ENCODE measurements at regions not wholly inside any gene's neighbourhood (a gene's known extent, or its start where the extent isn't known, plus 50 kb on each side); places are given as distances from the start of the nearest gene placed in this dataset.
"Not testable (repeated sequence)": the region's sequence is repeated elsewhere in the genome, so short reads cannot be mapped to it uniquely, and the experiment has no call there.

GRCh38 chr14:22383515-22384166 lies 205.4 kb downstream of the DAD1 start:
- DNase-seq, result no peak

GRCh38 chr14:22382955-22383354 lies 206.1 kb downstream of the DAD1 start:
- DNase-seq, result no peak

DNA sequence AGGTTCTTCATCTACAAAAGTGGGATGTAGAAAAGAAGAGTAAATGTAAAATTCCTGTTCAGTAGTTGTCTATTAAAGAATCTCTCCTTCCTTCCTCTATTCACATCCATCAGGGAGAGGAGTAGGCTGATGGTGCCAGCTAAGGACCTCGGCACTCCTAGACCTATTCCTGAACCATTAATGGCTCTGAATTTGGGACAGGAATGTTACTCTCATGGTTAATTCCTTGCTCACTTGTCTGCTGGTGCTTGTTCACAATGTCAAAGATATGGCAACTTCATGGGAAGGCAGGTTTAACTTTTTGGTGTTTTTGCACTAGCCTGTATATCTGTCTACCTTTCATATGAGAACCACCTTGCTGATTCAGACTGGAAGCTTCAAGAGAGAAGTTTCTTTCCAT lies 206.6 kb downstream of the DAD1 start:
- DNase-seq, result no peak

GRCh38 chr14:22381766-22382165 lies 207.3 kb downstream of the DAD1 start:
- no peak for DNase-seq

GRCh38 chr14:22381408-22381760 lies 207.6 kb downstream of the DAD1 start:
- no peak for DNase-seq

DNA sequence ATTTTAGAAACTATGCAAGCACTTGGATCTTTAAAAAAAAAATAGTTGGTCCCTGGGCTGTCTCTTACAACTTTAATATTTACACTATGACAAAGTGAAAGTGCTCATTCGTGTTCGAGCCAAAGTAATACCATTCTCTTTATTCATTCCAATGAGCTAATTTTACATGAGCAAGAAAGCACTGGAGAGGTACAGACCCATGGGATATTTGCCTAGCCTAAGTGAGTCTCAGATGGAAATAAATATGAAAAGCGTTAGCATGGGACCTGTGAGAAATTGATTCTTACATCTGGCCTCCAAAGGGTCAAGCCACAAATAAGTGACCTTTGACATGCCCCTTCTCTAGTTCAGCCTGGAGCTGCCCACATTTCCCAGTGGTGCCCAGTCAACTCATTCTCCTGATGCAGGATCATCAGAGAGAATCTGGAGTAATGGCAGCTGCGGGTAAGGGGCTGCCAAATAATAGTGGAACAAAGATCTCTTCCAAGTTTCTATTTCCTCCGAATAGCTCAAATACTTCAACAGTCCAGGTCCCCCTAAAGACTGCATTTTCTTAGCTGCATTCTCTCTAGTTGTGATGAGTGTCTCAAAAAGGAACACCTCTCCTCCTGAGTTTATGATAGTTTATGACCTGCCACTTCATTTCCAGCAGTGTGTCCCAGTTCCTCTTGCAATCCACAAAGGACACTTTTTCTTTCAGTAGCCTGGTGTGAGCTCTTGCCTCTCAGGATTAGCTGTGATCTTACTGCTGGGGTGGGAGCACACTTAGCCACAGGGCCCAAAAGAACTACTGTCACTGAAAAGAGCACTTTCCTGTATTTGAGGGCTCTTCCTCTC lies 208.2 kb downstream of the DAD1 start:
- no peak for DNase-seq

- DNase-seq, result no peak
These were observed 209.3 kb downstream of the DAD1 start for GRCh38 chr14:22379727-22380126.

- DNase-seq, result no peak
These were observed 210.8 kb downstream of the DAD1 start for GRCh38 chr14:22378181-22378580.

- DNase-seq, result no peak
These were observed 213.6 kb downstream of the DAD1 start for GRCh38 chr14:22375321-22375930.

DNA sequence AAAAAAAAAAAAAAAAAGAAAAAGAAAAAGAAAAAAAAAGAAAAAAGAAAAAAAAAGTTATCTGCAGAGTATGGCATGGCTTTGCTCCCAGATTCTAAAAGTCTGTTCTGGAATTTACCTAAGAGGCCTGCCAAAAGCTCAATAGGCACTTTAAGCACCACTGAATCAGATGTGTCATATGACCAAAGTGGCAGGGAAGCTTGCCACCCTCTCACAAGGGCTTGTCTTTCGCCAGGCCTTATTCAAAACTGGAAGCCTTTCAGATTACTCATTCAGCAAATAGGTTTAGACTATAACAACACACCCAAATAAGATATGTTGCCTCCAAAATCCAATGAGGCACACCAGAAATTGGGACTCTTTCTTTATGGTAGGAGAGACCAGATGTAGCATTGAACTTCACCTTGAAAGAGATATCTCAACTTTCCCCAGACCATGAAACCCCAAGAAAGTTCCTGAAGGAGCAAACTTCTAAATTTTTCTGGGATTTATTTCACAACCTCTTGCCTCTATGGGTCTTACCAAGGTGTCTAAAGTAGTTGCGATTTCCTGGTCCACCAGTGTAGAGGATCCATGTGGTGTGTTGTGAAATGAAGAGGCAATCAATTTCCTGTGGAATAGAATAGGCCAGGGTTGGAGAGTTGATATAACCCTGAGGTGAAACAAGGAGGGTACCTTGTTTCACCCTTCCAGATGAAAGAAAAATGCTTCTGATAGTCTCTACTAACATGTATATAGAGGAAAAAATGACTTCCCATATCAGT lies 218.8 kb downstream of the DAD1 start:
- DNase-seq, result no peak

DNA sequence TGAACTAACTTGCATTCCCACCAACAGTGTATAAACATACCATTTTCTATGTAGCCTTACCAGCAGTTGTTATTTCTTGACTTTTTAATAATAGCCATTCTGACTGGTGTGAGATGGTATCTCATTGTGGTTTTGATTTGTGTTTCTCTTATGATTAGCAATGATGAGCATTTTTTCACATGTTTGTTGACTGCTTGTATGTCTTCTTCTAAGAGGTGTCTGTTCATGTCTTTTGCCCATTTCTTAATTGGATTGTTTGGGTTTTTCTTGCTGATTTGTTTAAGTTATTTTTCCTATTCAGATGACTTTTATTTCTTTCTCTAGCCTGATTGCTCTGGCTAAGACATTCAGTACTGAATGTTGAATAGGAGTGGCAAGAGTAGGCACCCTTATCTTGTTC lies 230.3 kb downstream of the DAD1 start:
- no peak for DNase-seq

GRCh38 chr14:22349281-22349680 lies 239.7 kb downstream of the DAD1 start:
- DNase-seq, result not testable (repeated sequence)

DNA sequence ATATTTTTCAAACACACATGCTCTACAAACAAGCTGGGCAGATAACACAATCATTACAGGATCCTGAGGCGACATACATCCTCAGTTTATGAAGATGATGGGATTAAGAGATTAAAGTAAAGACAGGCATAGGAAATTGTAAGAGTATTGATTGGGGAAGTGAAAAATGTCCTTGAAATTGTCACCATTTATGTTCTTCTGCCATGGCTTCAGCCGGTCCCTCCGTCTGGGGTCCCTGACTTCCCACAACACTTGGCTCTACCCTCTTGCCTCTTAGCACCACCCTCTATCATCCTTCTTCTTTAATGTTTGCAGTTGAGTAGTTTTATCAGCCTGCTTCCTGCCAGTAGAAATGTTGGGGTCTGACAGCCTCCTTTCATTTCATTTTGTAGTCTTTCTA lies 244.4 kb downstream of the DAD1 start:
- DNase-seq, result no peak

GRCh38 chr14:22344209-22344608 lies 244.8 kb downstream of the DAD1 start:
- not testable (repeated sequence) for DNase-seq

DNA sequence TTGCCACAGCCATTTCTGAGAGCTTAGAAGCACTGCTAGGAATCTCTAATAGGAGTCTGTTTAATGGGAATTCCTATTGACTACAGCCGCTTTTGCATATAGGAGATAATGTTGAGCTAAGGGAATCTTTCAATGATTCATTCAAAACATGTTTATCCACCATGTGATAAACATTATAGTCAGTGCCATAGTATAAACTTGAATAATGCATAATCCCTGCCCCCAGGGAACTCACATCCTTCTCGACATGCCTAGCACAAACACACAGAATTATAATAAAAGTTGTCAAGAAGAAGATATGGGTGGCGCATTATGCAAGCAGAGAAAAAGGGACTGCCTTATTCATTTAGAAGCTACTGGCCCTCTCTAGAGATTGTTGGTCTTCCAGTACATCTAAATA lies 248.0 kb downstream of the DAD1 start:
- no peak for DNase-seq

DNA sequence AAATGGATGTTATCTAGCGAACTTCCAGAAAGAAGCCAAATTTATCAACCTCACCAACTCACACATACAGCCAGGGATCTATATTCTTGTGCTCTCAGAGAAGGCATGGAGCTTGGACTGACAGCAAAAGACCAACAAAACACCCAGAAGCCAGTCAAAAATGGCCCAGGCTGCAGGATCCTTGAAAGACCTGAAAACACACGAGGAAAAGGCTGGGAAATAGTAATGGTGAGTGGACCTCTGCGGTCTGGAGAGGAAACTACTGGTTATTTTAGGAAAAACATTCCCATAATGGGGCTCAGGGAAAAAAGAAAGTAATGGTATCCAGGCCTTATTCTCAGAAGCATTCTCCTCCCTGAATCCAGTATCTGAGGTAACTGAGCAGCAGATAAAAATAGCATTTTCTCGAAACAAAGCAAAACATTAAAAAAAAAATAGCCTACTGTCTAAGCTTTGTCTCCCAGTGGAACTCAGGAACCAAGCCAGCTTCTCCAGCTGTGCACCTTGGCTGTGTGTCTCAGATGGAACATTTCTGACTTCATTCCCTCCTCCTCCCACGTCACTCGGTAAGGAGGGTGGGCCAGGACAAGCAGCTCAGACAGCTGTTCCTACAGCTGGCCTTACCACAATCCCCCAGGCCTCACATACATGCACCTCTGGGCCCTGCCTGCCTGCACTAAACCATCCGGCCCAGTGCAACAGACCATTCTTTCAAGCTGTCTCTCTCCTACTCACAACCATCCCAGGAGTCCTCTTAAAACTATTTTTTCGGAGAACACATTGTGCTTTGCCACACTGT lies 249.9 kb downstream of the DAD1 start:
- DNase-seq, result no peak

- no peak for DNase-seq
These were observed 250.6 kb downstream of the DAD1 start for GRCh38 chr14:22338381-22338780.

DNA sequence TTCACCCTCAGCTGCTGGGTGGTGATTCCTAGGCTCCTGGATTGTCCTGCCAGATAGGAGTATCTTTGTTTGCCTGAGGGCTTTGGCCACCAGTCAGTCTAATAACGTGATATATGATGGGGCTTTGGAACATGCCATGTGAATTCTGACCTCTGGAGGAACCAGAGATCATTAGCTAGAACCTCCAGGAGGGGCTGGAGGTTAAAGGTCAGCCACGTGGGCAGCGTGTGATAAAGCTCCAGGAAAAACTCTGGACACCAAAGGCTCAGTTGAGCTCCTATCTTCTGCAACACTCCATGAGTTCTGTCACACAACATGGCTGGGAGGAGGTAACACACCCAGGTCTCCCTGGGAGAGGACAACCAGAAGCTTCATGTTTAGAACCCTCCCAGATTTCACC lies 251.1 kb downstream of the DAD1 start:
- no peak for DNase-seq

GRCh38 chr14:22337521-22337920 lies 251.5 kb downstream of the DAD1 start:
- DNase-seq, result no peak

- no peak for DNase-seq
These were observed 253.0 kb downstream of the DAD1 start for GRCh38 chr14:22336031-22336430.

DNA sequence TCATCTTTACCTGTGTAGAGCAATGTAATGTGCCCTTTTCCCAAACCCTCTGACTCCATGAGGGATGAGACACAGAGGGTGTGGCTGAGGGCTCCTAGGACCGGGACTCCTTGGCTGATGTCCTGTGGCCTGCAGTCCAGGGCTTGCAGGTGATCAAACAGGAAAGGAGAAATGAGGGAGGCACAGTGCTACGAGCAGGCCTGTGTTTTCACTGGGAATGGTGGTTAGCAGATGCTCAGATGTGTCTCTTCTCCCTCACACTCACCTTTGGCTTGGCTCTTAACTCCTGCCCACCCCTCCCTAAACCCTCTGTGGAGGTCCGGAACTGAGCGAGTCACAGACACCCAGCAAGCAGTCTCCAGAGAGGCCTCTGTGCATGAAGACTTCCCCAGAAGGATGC lies 254.4 kb downstream of the DAD1 start:
- no peak for DNase-seq

DNA sequence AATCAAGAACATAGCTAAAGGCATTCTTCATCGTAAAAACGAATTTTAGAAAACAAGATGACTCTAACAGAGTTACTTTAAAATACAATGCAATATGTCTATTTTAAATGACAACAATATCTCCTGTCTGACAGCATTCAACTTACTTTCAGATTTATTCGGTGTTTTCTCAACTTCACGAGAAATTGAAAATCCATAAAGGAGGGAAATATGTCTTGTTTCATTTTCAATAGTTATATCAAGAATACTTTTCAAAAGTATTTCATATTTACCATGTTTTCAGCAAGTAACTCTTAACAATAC lies 254.8 kb downstream of the DAD1 start:
- no peak for DNase-seq

All from activated CD8-positive, alpha-beta memory T cell treated with anti-CD3 and anti-CD28 coated beads, Interleukin-2, amount 50 U/mL, for 48 hours (primary cell).